Naive thymus-derived CD8-positive, alpha-beta T cell (primary cell): ENCODE measurements at regions not wholly inside any gene's neighbourhood (a gene's known extent, or its start where the extent isn't known, plus 50 kb on each side); places are given as distances from the start of the nearest gene placed in this dataset.
A peak's percentile ranks its signal among the peaks of the same experiment; 100 is the strongest.

ENCODE experiments used
- ATAC-seq, 2 donors: fragments of 150-1000 bp; cut with Tn5 transposase in 1 of 2; sonication (Bioruptor Pico), chemical (Tn5 transposase) in 1 of 2; 1 replicate in 1 of 2; 2 replicates in 1 of 2; pipeline ENCODE4 v1.10.0; 2021; ENCODE audit warnings: mild to moderate bottlenecking in 2 of 2, moderate library complexity in 2 of 2
- POLR2A ChIA-PET: fragments of 350-600 bp; sonication (Branson Sonifier 250); formaldehyde crosslinking; loops from one replicate; lab custom pipeline; 2021; ENCODE audit warnings: antibody characterized with exemption; lab: Charles Lee
- DNase-seq, 10 donors: peaks; one replicate each; pipeline versions ENCODE4 v3.0.0 to v3.0.0-alpha.2; 2020 to 2022
- H3K27ac Mint-ChIP-seq, 10 donors: one replicate each; pipeline ENCODE4 v1.8.0; 2020 to 2022; ENCODE audit warnings: mild to moderate bottlenecking in 10 of 10, mixed read lengths in 10 of 10, moderate library complexity in 4 of 10, inconsistent platforms in 1 of 10
- H3K27me3 Mint-ChIP-seq, 5 donors: one replicate each; pipeline ENCODE4 v1.8.0; 2021 to 2022; ENCODE audit warnings: mixed read lengths in 5 of 5
- H3K36me3 Mint-ChIP-seq, 3 donors: one replicate each; pipeline ENCODE4 v1.8.0; 2020 to 2022; ENCODE audit warnings: mixed read lengths in 3 of 3, mild to moderate bottlenecking in 2 of 3, inconsistent platforms in 1 of 3
- H3K4me1 Mint-ChIP-seq, 4 donors: one replicate each; pipeline ENCODE4 v1.8.0; 2021 to 2022; ENCODE audit warnings: mixed read lengths in 4 of 4
- H3K4me3 Mint-ChIP-seq, 10 donors: one replicate each; pipeline ENCODE4 v1.8.0; 2020 to 2022; ENCODE audit warnings: mild to moderate bottlenecking in 10 of 10, mixed read lengths in 10 of 10, moderate library complexity in 6 of 10, inconsistent platforms in 1 of 10
- H3K9me3 Mint-ChIP-seq, 9 donors: one replicate each; pipeline ENCODE4 v1.8.0; 2020 to 2022; ENCODE audit warnings: mixed read lengths in 9 of 9, mild to moderate bottlenecking in 3 of 9, inconsistent platforms in 1 of 9, moderate library complexity in 1 of 9

DNA sequence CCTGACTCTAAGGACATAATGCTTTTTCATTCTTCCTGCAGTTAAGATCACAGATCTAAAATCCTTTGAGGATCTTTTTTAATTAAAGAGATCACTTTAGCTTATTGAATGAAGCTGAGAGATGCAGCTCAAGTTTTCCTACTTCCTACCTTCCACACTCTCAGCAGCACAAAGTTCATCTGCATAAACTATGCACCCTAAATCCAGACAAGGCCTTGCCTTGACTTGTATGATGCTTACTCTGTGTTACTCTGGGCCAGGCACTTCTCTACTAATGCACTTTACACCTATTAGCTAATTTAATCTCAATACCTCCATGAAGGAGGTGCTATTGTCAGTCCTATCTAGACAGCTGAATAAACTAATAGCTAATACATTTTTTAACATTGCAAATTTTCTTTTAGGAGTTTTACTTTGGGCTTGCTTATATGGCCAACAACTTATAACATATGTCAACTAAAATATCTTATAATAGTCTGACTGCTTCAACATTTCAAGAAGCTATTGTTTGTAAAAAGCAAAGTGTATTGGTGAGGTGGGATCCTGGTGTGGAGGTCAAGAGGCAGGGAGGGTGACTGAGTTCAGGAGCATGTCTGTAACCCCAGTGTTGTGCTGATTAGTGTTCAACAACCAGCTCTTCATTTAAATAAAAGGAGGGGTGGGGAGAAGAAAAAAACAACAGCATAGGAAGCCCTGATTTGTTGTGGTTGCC lies 172.4 kb upstream of the ATP11B start:
- POLR2A ChIA-PET = no interaction called here
- ATAC-seq (no peak), DNase-seq (no peak)
- Mint-ChIP-seq H3K27ac (no peak overlapping the region), H3K9me3 (no peaks in the 10 kb centered on the region), H3K36me3 (no peaks in the 10 kb centered on the region), H3K4me3 (no peak overlapping the region), H3K4me1 (no peaks in the 10 kb centered on the region), H3K27me3 (peaks cover 3 to 41% (median 11%) of the 10 kb centered on the region in 5 donors)

GRCh38 chr3:182621435-182622240 lies 171.7 kb upstream of the ATP11B start:
- ATAC-seq (no peak), DNase-seq (no peak)
- Mint-ChIP-seq H3K9me3 (no peaks in the 10 kb centered on the region), H3K27ac (no peak overlapping the region), H3K4me3 (no peak overlapping the region), H3K27me3 (peaks cover 3 to 38% (median 11%) of the 10 kb centered on the region in 5 donors), H3K36me3 (no peaks in the 10 kb centered on the region), H3K4me1 (no peaks in the 10 kb centered on the region)
- POLR2A ChIA-PET = no interaction called here

DNA sequence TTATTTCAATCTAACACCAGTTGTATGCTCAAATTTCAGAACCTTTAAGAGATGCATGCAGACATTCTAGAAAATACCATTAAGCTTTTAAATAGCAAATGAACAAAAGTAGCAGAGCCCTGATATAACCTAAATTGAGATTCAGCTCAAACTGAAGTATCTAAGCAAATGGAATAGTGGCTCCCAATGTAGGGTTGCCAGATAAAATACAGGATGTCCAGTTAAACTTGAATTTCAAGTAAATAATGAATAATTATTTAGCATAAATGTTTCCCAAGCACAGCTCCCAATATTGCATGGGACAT lies 171.1 kb upstream of the ATP11B start:
- no peaks in the 10 kb centered on the region for H3K36me3 Mint-ChIP-seq
- ATAC-seq (no peak), DNase-seq (no peak)
- H3K9me3 Mint-ChIP-seq = no peaks in the 10 kb centered on the region
- H3K27me3 Mint-ChIP-seq = peaks cover 3 to 34% (median 10%) of the 10 kb centered on the region in 5 donors
- H3K4me1 Mint-ChIP-seq = no peaks in the 10 kb centered on the region
- no peak overlapping the region for H3K27ac Mint-ChIP-seq
- no peak overlapping the region for H3K4me3 Mint-ChIP-seq
- POLR2A ChIA-PET = no interaction called here

- Mint-ChIP-seq H3K27ac (peak overlapping the region in 1 of 10 donors; percentile 88), H3K4me1 (no peaks in the 10 kb centered on the region), H3K27me3 (peaks cover 4 to 17% (median 9%) of the 10 kb centered on the region in 5 donors), H3K36me3 (no peaks in the 10 kb centered on the region), H3K4me3 (no peak overlapping the region), H3K9me3 (no peaks in the 10 kb centered on the region)
- POLR2A ChIA-PET = no interaction called here
- ATAC-seq (no peak), DNase-seq (no peak)
Observed at GRCh38 chr3:182626484-182627467, 166.5 kb upstream of the ATP11B start.

- ATAC-seq (no peak), DNase-seq (no peak)
- Mint-ChIP-seq H3K27me3 (peaks cover 4 to 17% (median 9%) of the 10 kb centered on the region in 5 donors), H3K9me3 (no peaks in the 10 kb centered on the region), H3K4me3 (no peak overlapping the region), H3K36me3 (no peaks in the 10 kb centered on the region), H3K27ac (no peak overlapping the region), H3K4me1 (no peaks in the 10 kb centered on the region)
- POLR2A ChIA-PET = no interaction called here
Observed at GRCh38 chr3:182628531-182628930, 164.8 kb upstream of the ATP11B start.

DNA sequence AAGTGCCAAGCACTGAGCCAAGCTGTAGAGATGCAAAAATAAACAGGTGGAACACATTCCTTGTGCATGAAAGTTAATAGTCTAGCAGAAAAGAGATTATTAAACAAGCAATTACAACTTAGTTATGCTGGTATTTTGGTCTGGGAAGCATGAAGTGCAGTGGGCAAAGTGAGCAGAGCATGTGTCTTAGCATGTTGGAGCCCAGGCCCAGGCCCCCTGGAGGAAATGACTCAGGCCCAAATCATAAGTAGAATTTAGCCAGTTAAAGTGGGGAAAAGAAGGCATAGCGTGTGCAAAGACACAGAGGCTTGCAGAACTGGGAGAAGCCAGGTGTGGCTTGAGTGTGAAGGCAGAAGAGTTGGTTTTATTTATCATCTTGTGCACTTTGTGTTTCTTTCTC lies 163.8 kb upstream of the ATP11B start:
- no peaks in the 10 kb centered on the region for H3K36me3 Mint-ChIP-seq
- no peak for ATAC-seq
- no peak overlapping the region for H3K27ac Mint-ChIP-seq
- peaks cover 4 to 16% (median 9%) of the 10 kb centered on the region in 5 donors for H3K27me3 Mint-ChIP-seq
- no peaks in the 10 kb centered on the region for H3K4me1 Mint-ChIP-seq
- DNase-seq = no peak
- POLR2A ChIA-PET = no interaction called here
- no peak overlapping the region for H3K4me3 Mint-ChIP-seq
- no peaks in the 10 kb centered on the region for H3K9me3 Mint-ChIP-seq

DNA sequence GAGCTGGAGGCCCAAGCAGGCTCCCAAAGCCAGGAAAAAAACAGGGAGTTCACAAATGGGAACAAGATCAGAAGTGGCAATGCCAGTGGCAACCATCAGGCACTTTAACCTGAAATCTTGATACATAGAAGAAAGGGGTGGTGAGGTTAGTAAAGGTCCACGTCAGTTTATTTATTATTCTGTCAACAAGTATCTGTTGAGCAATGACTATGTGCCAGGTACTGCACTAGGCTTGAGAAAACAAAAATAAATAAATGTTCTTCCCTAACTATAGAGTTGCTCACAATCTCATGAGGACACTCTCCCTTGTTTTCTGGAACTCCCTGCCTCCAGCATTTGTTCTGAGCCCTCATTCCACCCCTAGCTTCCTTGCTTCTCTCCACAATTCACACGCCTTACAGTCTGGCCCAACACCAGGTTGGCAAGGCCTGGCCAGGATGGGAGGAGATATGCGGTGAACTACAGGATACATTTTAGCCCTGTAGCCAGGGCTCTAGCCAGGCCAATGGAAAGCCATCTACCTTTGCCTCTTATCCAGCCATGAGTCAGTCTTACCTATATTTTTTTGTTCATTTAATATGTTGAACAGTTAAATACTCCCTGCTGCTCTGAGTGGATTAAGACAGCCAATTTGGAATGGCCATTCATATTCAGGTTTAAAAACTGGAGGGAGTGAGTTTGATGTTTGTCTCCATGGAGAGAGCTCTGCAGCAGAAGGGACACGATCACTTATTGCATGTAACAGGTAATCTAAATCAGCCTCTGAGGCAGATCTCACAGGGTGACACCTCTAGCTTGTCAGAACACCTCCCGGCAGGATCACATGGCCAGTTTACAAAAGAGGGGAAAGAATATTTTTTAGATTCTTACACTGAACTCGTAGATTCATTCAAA lies 161.9 kb upstream of the ATP11B start:
- no peak for DNase-seq
- H3K4me1 Mint-ChIP-seq = no peaks in the 10 kb centered on the region
- no peaks in the 10 kb centered on the region for H3K9me3 Mint-ChIP-seq
- ATAC-seq = no peak
- peaks cover 3 to 15% (median 9%) of the 10 kb centered on the region in 5 donors for H3K27me3 Mint-ChIP-seq
- H3K27ac Mint-ChIP-seq = no peak overlapping the region
- no peaks in the 10 kb centered on the region for H3K36me3 Mint-ChIP-seq
- POLR2A ChIA-PET = no interaction called here
- H3K4me3 Mint-ChIP-seq = no peak overlapping the region

DNA sequence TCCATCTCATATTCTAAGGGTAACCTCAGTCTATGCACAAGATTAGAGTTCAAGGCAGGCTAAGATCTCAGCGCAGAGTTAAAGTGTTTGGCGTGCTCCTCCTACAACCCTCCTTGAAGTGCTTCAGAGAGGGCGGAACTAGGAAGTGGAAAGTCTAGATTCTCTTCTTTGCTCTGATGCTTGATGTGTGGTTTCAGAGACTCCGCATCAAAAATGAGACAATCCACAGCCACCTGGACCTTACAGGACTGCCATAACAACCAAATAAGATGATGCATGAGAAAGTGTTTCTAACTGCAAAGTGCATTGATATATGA lies 161.3 kb upstream of the ATP11B start:
- H3K27ac Mint-ChIP-seq = no peak overlapping the region
- POLR2A ChIA-PET = no interaction called here
- H3K27me3 Mint-ChIP-seq = peaks cover 3 to 15% (median 9%) of the 10 kb centered on the region in 5 donors
- H3K4me1 Mint-ChIP-seq = no peaks in the 10 kb centered on the region
- H3K4me3 Mint-ChIP-seq = no peak overlapping the region
- H3K36me3 Mint-ChIP-seq = no peaks in the 10 kb centered on the region
- no peak for ATAC-seq
- no peaks in the 10 kb centered on the region for H3K9me3 Mint-ChIP-seq
- no peak for DNase-seq

GRCh38 chr3:182633186-182633585 lies 160.1 kb upstream of the ATP11B start:
- DNase-seq (no peak), ATAC-seq (no peak)
- H3K4me3 Mint-ChIP-seq = no peak overlapping the region
- peaks cover 3 to 17% (median 16%) of the 10 kb centered on the region in 5 donors for H3K27me3 Mint-ChIP-seq
- H3K4me1 Mint-ChIP-seq = no peaks in the 10 kb centered on the region
- POLR2A ChIA-PET = no interaction called here
- H3K36me3 Mint-ChIP-seq = no peaks in the 10 kb centered on the region
- H3K9me3 Mint-ChIP-seq = no peaks in the 10 kb centered on the region
- no peak overlapping the region for H3K27ac Mint-ChIP-seq

GRCh38 chr3:182636646-182637045 lies 156.7 kb upstream of the ATP11B start:
- no peak for DNase-seq
- Mint-ChIP-seq H3K36me3 (peaks cover 0 to 5% (median 0%) of the 10 kb centered on the region in 3 donors), H3K4me3 (no peak overlapping the region), H3K4me1 (no peaks in the 10 kb centered on the region), H3K9me3 (peaks cover 0 to 4% (median 0%) of the 10 kb centered on the region in 9 donors), H3K27ac (no peak overlapping the region), H3K27me3 (peaks cover 7 to 31% (median 18%) of the 10 kb centered on the region in 5 donors)
- POLR2A ChIA-PET = no interaction called here
- ATAC-seq = no peak

DNA sequence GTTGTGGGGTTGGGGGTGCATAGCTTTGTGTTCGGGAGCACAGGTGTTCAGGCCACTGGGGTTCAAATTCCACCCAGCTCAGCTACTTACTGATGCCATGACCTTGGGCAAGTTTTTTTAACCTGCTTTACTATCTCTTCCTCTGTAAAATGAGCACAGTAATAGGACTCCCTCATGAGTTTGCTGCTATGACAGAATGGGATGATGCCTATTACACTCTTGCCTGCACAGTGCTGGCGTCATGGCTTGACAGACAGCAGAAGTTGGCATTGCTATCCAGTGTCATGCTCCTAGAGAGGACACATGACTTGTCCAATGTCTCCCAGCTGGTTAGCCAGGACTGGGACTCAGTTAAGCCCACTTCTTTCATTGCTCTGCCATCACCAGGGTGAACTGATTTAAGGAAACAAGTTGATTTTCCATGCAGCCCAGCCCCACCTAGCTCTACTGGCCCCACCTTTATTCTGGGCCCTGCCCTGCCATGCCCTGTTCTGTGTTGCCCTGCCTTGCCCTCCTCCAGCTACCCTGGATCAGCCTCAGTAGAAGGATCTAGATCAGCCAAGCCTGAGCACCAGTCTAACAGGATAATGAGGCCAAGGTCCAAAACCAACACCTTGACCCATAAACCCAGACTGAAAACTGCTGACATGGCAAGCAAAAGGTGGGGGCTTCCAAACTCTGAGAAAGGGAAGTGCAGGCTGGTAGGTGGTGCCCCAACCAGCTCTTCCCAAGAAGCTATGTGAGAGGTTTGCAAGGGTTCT lies 155.8 kb upstream of the ATP11B start:
- POLR2A ChIA-PET = no interaction called here
- Mint-ChIP-seq H3K27ac (no peak overlapping the region), H3K36me3 (peaks cover 0 to 5% (median 0%) of the 10 kb centered on the region in 3 donors), H3K9me3 (peaks cover 0 to 4% (median 0%) of the 10 kb centered on the region in 9 donors), H3K4me1 (no peaks in the 10 kb centered on the region), H3K4me3 (no peak overlapping the region), H3K27me3 (peaks cover 7 to 31% (median 18%) of the 10 kb centered on the region in 5 donors)
- ATAC-seq (no peak), DNase-seq (no peak)
